CD14-positive monocyte (primary cell): ENCODE measurements at regions not wholly inside any gene's neighbourhood (a gene's known extent, or its start where the extent isn't known, plus 50 kb on each side); places are given as distances from the start of the nearest gene placed in this dataset.

Experiments
- DNase-seq, 3 donors: peaks; one replicate each; pipeline ENCODE4 v3.0.0-alpha.2; 2011 to 2022
- H2AFZ ChIP-seq: 2 replicates; pipeline ENCODE4 v1.6.0; 2012; ENCODE audit warnings: mild to moderate bottlenecking, low read depth, low read length, inconsistent platforms; ENCODE audit not compliant: insufficient read depth, poor library complexity, severe bottlenecking
- H3K27ac ChIP-seq, 2 donors: 1 replicate in 1 of 2; 2 replicates in 1 of 2; pipeline ENCODE4 v1.5.1; 2012 to 2013; ENCODE audit warnings: low read length in 2 of 2, control low read depth in 1 of 2, inconsistent platforms in 1 of 2, low read depth in 1 of 2, mild to moderate bottlenecking in 1 of 2
- H3K27me3 ChIP-seq, 2 donors: one replicate each; pipeline versions ENCODE4 v1.6.0 to v1.6.1; 2011 to 2013; ENCODE audit warnings: low read length in 2 of 2; ENCODE audit not compliant: control insufficient read depth in 2 of 2, insufficient read depth in 2 of 2
- H3K36me3 ChIP-seq, 2 donors: replicated peaks in 1 of 2; 1 replicate in 1 of 2; 2 replicates in 1 of 2; pipeline versions ENCODE4 v1.5.1 to v1.6.1; 2012 to 2013; ENCODE audit warnings: low read length in 2 of 2, control low read depth in 1 of 2, inconsistent platforms in 1 of 2, mild to moderate bottlenecking in 1 of 2; ENCODE audit not compliant: insufficient read depth in 2 of 2, control insufficient read depth in 1 of 2
- H3K4me1 ChIP-seq, 2 donors: 1 replicate in 1 of 2; 2 replicates in 1 of 2; pipeline versions ENCODE4 v1.5.1 to v1.6.1; 2012 to 2013; ENCODE audit warnings: low read length in 2 of 2, control low read depth in 1 of 2, inconsistent platforms in 1 of 2, mild to moderate bottlenecking in 1 of 2, moderate library complexity in 1 of 2; ENCODE audit not compliant: insufficient read depth in 2 of 2, control insufficient read depth in 1 of 2
- H3K4me2 ChIP-seq: replicated peaks from 2 replicates; pipeline ENCODE3; 2012; ENCODE audit warnings: low read length, moderate library complexity, mild to moderate bottlenecking; ENCODE audit not compliant: poor library complexity, severe bottlenecking; ENCODE audit errors: extremely low read depth
- H3K4me3 ChIP-seq, 3 experiments: fragments of 200-600 bp in 1 of 3; sonication (generic) in 1 of 3; replicated peaks in 1 of 3; 1 replicate in 2 of 3; 2 replicates in 1 of 3; pipeline ENCODE4 v1.5.1; 2011 to 2013; ENCODE audit warnings: low read length in 3 of 3, mild to moderate bottlenecking in 3 of 3, control low read depth in 2 of 3, low read depth in 2 of 3, inconsistent platforms in 1 of 3, moderate library complexity in 1 of 3
- H3K79me2 ChIP-seq: 2 replicates; pipeline ENCODE4 v1.6.0; 2012; ENCODE audit warnings: mild to moderate bottlenecking, control low read depth, inconsistent platforms, low read length, moderate library complexity; ENCODE audit not compliant: insufficient read depth
- H3K9ac ChIP-seq: 2 replicates; pipeline ENCODE4 v1.6.0; 2017; ENCODE audit warnings: low read length, mild to moderate bottlenecking; ENCODE audit not compliant: insufficient read depth, poor library complexity, severe bottlenecking
- H3K9me3 ChIP-seq, 2 donors: replicated peaks in 1 of 2; 1 replicate in 1 of 2; 2 replicates in 1 of 2; pipeline versions ENCODE4 v1.5.1 to v1.6.1; 2012 to 2013; ENCODE audit warnings: low read length in 2 of 2, control low read depth in 1 of 2; ENCODE audit not compliant: control insufficient read depth in 1 of 2, insufficient read depth in 1 of 2
- H4K20me1 ChIP-seq: 2 replicates; pipeline ENCODE4 v1.6.0; 2012; ENCODE audit warnings: mild to moderate bottlenecking, low read length, control low read depth, moderate library complexity; ENCODE audit not compliant: insufficient read depth
- H3K27ac Mint-ChIP-seq, 7 donors: one replicate each; pipeline ENCODE4 v1.8.0; 2020; ENCODE audit warnings: mild to moderate bottlenecking in 7 of 7, mixed read lengths in 7 of 7, moderate library complexity in 6 of 7, inconsistent platforms in 2 of 7
- H3K27me3 Mint-ChIP-seq, 3 donors: one replicate each; pipeline ENCODE4 v1.8.0; 2021 to 2022; ENCODE audit warnings: low read depth in 3 of 3, mild to moderate bottlenecking in 3 of 3, mixed read lengths in 3 of 3, moderate library complexity in 3 of 3, inconsistent platforms in 1 of 3
- H3K36me3 Mint-ChIP-seq, 2 donors: one replicate each; pipeline ENCODE4 v1.8.0; 2020; ENCODE audit warnings: mixed read lengths in 2 of 2, inconsistent platforms in 1 of 2, mild to moderate bottlenecking in 1 of 2
- H3K4me1 Mint-ChIP-seq: one replicate; pipeline ENCODE4 v1.8.0; 2020; ENCODE audit warnings: mild to moderate bottlenecking, mixed read lengths
- H3K4me3 Mint-ChIP-seq, 2 donors: one replicate each; pipeline ENCODE4 v1.8.0; 2020; ENCODE audit warnings: mild to moderate bottlenecking in 2 of 2, mixed read lengths in 2 of 2, moderate library complexity in 1 of 2
- H3K9me3 Mint-ChIP-seq, 7 donors: one replicate each; pipeline ENCODE4 v1.8.0; 2020 to 2022; ENCODE audit warnings: mixed read lengths in 7 of 7, mild to moderate bottlenecking in 6 of 7, moderate library complexity in 6 of 7, inconsistent platforms in 2 of 7
- CTCF ChIP-seq: fragments of 200-600 bp; IDR thresholded peaks from one replicate; pipeline ENCODE4 v1.8.0; 2022; ENCODE audit warnings: antibody characterized with exemption, mild to moderate bottlenecking
- WGBS: methylation state at CpG from one replicate; pipeline ENCODE4 v1.1.5; 2013; ENCODE audit warnings: missing lambda C conversion rate; ENCODE audit not compliant: insufficient coverage; 5-methylcytosine and 5-hydroxymethylcytosine counted together
- intact Hi-C, 2 donors: fragments of 100-400 bp; cut with micrococcal nuclease; formaldehyde crosslinking; loops; one replicate each; pipeline versions ENCODE4 v1.15.0 to v1.15.1; 2023

GRCh38 chr16:73505577-73505976 lies 457.6 kb upstream of the ZFHX3 start:
- Histone ChIP-seq H3K4me2 (no peak overlapping the region), H3K4me3 (no peak overlapping the region), H3K4me1 (no peaks in the 10 kb centered on the region), H3K9me3 (no peaks in the 10 kb centered on the region), H3K9ac (no peak overlapping the region), H3K79me2 (no peaks in the 10 kb centered on the region), H3K27me3 (no peaks in the 10 kb centered on the region), H4K20me1 (no peaks in the 10 kb centered on the region), H3K36me3 (no peaks in the 10 kb centered on the region), H2AFZ (no peak overlapping the region), H3K27ac (no peak overlapping the region)
- TF ChIP-seq CTCF = no peak
- 93% methylated on average over 5 of the region's 5 CpGs for whole genome bisulfite sequencing
- DNase-seq = no peak
- Mint-ChIP-seq H3K27me3 (peaks cover 0 to 4% (median 3%) of the 10 kb centered on the region in 3 donors), H3K4me1 (no peaks in the 10 kb centered on the region), H3K36me3 (no peaks in the 10 kb centered on the region), H3K4me3 (no peak overlapping the region), H3K9me3 (peaks cover 0 to 6% (median 2%) of the 10 kb centered on the region in 7 donors), H3K27ac (no peak overlapping the region)
- intact Hi-C loops = no loop called here

- Mint-ChIP-seq H3K9me3 (peaks cover 0 to 6% (median 2%) of the 10 kb centered on the region in 7 donors), H3K27me3 (peaks cover 0 to 4% (median 4%) of the 10 kb centered on the region in 3 donors), H3K36me3 (no peaks in the 10 kb centered on the region), H3K27ac (no peak overlapping the region), H3K4me1 (no peaks in the 10 kb centered on the region), H3K4me3 (no peak overlapping the region)
- no peak overlapping the region for H3K4me3 ChIP-seq
- H3K4me2 ChIP-seq = no peak overlapping the region
- no peak overlapping the region for H3K9ac ChIP-seq
- H2AFZ ChIP-seq = no peak overlapping the region
- no peak overlapping the region for H3K27ac ChIP-seq
- intact Hi-C loops = no loop called here
- H3K27me3 ChIP-seq = no peaks in the 10 kb centered on the region
- 71% methylated on average over 8 of the region's 20 CpGs for WGBS
- H4K20me1 ChIP-seq = no peaks in the 10 kb centered on the region
- no peak for TF ChIP-seq CTCF
- H3K79me2 ChIP-seq = no peaks in the 10 kb centered on the region
- H3K9me3 ChIP-seq = no peaks in the 10 kb centered on the region
- no peaks in the 10 kb centered on the region for H3K36me3 ChIP-seq
- H3K4me1 ChIP-seq = no peaks in the 10 kb centered on the region
- DNase-seq = no peak
Measured at GRCh38 chr16:73504591-73505575, 457.0 kb upstream of the ZFHX3 start.
